WTC11 (cell line): ENCODE measurements at regions not wholly inside any gene's neighbourhood (a gene's known extent, or its start where the extent isn't known, plus 50 kb on each side); places are given as distances from the start of the nearest gene placed in this dataset.

Source experiments
- ATAC-seq: fragments of 200-7000 bp; cut with Tn5 transposase; 2 replicates; pipeline ENCODE4 v1.10.0; 2021; ENCODE audit warnings: mild to moderate bottlenecking, moderate library complexity
- CTCF ChIA-PET: fragments of 300-600 bp; sonication (Branson Sonifier 250); formaldehyde crosslinking; loops from one replicate; lab custom pipeline; 2021; ENCODE audit warnings: antibody characterized with exemption; lab: Charles Lee
- POLR2A ChIA-PET: fragments of 350-600 bp; sonication (Branson Sonifier 250); formaldehyde crosslinking; loops from one replicate; lab custom pipeline; 2021; ENCODE audit warnings: antibody characterized with exemption; lab: Charles Lee
- DNase-seq: peaks from one replicate; pipeline ENCODE4 v3.0.0; 2021; ENCODE audit warnings: low spot score
- H3K27ac Mint-ChIP-seq: 2 replicates; pipeline ENCODE4 v1.8.0; 2021; ENCODE audit warnings: mixed read lengths
- H3K27me3 Mint-ChIP-seq: 2 replicates; pipeline ENCODE4 v1.8.0; 2021; ENCODE audit warnings: low read depth, mild to moderate bottlenecking, moderate library complexity, mixed read lengths
- H3K36me3 Mint-ChIP-seq: 2 replicates; pipeline ENCODE4 v1.8.0; 2021; ENCODE audit warnings: mixed read lengths
- H3K4me1 Mint-ChIP-seq: 2 replicates; pipeline ENCODE4 v1.8.0; 2022; ENCODE audit warnings: mixed read lengths
- H3K4me3 Mint-ChIP-seq: 2 replicates; pipeline ENCODE4 v1.8.0; 2021; ENCODE audit warnings: mild to moderate bottlenecking, moderate library complexity, mixed read lengths
- H3K9me3 Mint-ChIP-seq: 2 replicates; pipeline ENCODE4 v1.8.0; 2021; ENCODE audit warnings: mixed read lengths
- ATF1 ChIP-seq: sonication (generic); formaldehyde crosslinking; IDR thresholded peaks from 2 replicates; pipeline ENCODE4 v1.8.1; 2023; ENCODE audit warnings: mild to moderate bottlenecking, moderate library complexity, missing genetic modification reagents
- CREB1 ChIP-seq: sonication (generic); formaldehyde crosslinking; IDR thresholded peaks from 2 replicates; pipeline ENCODE4 v1.8.0; 2023; ENCODE audit warnings: mild to moderate bottlenecking, missing genetic modification reagents
- CREM ChIP-seq: sonication (generic); formaldehyde crosslinking; IDR thresholded peaks from 2 replicates; pipeline ENCODE4 v1.8.1; 2022; ENCODE audit warnings: mild to moderate bottlenecking, missing genetic modification reagents, moderate library complexity
- GABPB1 ChIP-seq: sonication (generic); formaldehyde crosslinking; IDR thresholded peaks from 2 replicates; pipeline ENCODE4 v1.8.1; 2023; ENCODE audit warnings: mild to moderate bottlenecking, missing genetic modification reagents
- GRHL2 ChIP-seq: fragments of 250-450 bp; sonication (Bioruptor Pico); IDR thresholded peaks from 2 replicates; pipeline ENCODE4 v1.8.0; 2022; ENCODE audit warnings: mild to moderate bottlenecking, moderate library complexity; ENCODE audit not compliant: insufficient replicate concordance, severe bottlenecking
- HMGA2 ChIP-seq: fragments of 250-450 bp; sonication (Bioruptor Pico); IDR thresholded peaks from 2 replicates; pipeline ENCODE4 v1.4.0; 2021; ENCODE audit warnings: mild to moderate bottlenecking, moderate library complexity
- MAX ChIP-seq: sonication (generic); formaldehyde crosslinking; IDR thresholded peaks from 2 replicates; pipeline ENCODE4 v1.8.0; 2022; ENCODE audit warnings: mild to moderate bottlenecking, missing genetic modification reagents
- MLX ChIP-seq: sonication (generic); formaldehyde crosslinking; IDR thresholded peaks from 2 replicates; pipeline ENCODE4 v1.8.1; 2023; ENCODE audit warnings: mild to moderate bottlenecking, missing genetic modification reagents, moderate library complexity
- MYBL2 ChIP-seq: sonication (generic); formaldehyde crosslinking; IDR thresholded peaks from 2 replicates; pipeline ENCODE4 v1.8.1; 2023; ENCODE audit warnings: mild to moderate bottlenecking, moderate library complexity, missing genetic modification reagents
- NFATC4 ChIP-seq: fragments of 250-450 bp; sonication (Bioruptor Pico); IDR thresholded peaks from 2 replicates; pipeline ENCODE4 v1.9.0; 2021; ENCODE audit warnings: mild to moderate bottlenecking
- PRRX2 ChIP-seq: fragments of 250-450 bp; sonication (Bioruptor Pico); IDR thresholded peaks from 2 replicates; pipeline ENCODE4 v1.8.0; 2021; ENCODE audit warnings: mild to moderate bottlenecking
- SMAD3 ChIP-seq: sonication (generic); formaldehyde crosslinking; IDR thresholded peaks from 2 replicates; pipeline ENCODE4 v1.8.0; 2022; ENCODE audit warnings: missing genetic modification reagents, mild to moderate bottlenecking, borderline replicate concordance
- SOX15 ChIP-seq: fragments of 250-450 bp; sonication (Bioruptor Pico); IDR thresholded peaks from 2 replicates; pipeline ENCODE4 v1.9.0; 2021; ENCODE audit warnings: mild to moderate bottlenecking
- SP1 ChIP-seq: sonication (generic); formaldehyde crosslinking; conservative IDR thresholded peaks from 2 replicates; pipeline ENCODE4 v1.8.1; 2022; ENCODE audit warnings: missing genetic modification reagents
- TCF7 ChIP-seq: sonication (generic); formaldehyde crosslinking; IDR thresholded peaks from 2 replicates; pipeline ENCODE4 v1.8.0; 2022; ENCODE audit warnings: mild to moderate bottlenecking, low read depth, missing genetic modification reagents, moderate library complexity
- ZNF232 ChIP-seq: sonication (generic); formaldehyde crosslinking; IDR thresholded peaks from 2 replicates; pipeline ENCODE4 v1.8.0; 2022; ENCODE audit warnings: mild to moderate bottlenecking, missing genetic modification reagents
- ZNF317 ChIP-seq: sonication (generic); formaldehyde crosslinking; IDR thresholded peaks from 2 replicates; pipeline ENCODE4 v1.8.1; 2023; ENCODE audit warnings: low read depth, mild to moderate bottlenecking, moderate library complexity, missing genetic modification reagents, borderline replicate concordance
- ZNF423 ChIP-seq: fragments of 250-450 bp; sonication (Bioruptor Pico); IDR thresholded peaks from 2 replicates; pipeline ENCODE4 v2.1.2; 2022; ENCODE audit warnings: mild to moderate bottlenecking, moderate library complexity
- TF ChIP-seq, protein P1 (sequence below): fragments of 250-450 bp; sonication (Bioruptor Pico); IDR thresholded peaks from 2 replicates; pipeline ENCODE4 v1.9.0; 2021; ENCODE audit warnings: moderate library complexity, mild to moderate bottlenecking, inconsistent platforms, borderline replicate concordance
- TF ChIP-seq, protein P2 (sequence below): sonication (generic); formaldehyde crosslinking; IDR thresholded peaks from 2 replicates; pipeline ENCODE4 v1.8.1; 2022; ENCODE audit warnings: mild to moderate bottlenecking, moderate library complexity, missing genetic modification reagents
- TF ChIP-seq, protein P3 (sequence below): sonication (generic); formaldehyde crosslinking; IDR thresholded peaks from 2 replicates; pipeline ENCODE4 v1.8.1; 2023; ENCODE audit warnings: mild to moderate bottlenecking, missing genetic modification reagents, moderate library complexity
- TF ChIP-seq, protein P4 (sequence below): fragments of 250-450 bp; sonication (Bioruptor Pico); IDR thresholded peaks from 2 replicates; pipeline ENCODE4 v2.1.2; 2022; ENCODE audit warnings: mild to moderate bottlenecking, moderate library complexity
- TF ChIP-seq, protein P5 (sequence below): fragments of 200-600 bp; IDR thresholded peaks from 2 replicates; pipeline ENCODE4 v1.8.0; 2022; ENCODE audit warnings: antibody characterized with exemption
- TF ChIP-seq, protein P6 (sequence below): fragments of 250-450 bp; sonication (Bioruptor Pico); IDR thresholded peaks from 2 replicates; pipeline ENCODE4 v1.8.0; 2021; ENCODE audit warnings: mild to moderate bottlenecking

DNA sequence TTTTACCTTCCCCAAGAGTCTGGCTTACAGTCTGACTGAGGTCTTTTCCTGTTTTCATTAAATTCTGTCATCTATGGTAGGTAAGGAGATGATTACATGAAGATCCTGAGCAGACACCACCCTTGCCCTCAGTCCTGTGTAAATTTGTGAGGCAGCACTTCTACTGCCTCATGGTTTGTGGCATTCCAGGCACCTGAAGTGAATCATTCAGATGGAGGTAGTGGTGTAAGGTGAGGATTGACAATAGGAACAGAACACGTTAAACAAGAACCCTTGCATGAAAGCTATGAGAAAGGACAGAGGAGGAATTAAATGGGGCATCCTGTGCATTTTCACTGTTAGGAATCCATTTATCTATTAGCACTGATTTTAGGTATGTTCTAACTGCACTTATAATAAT is 618.6 kb downstream of the TLL1 start (continued):
- TF ChIP-seq, protein P1, sequence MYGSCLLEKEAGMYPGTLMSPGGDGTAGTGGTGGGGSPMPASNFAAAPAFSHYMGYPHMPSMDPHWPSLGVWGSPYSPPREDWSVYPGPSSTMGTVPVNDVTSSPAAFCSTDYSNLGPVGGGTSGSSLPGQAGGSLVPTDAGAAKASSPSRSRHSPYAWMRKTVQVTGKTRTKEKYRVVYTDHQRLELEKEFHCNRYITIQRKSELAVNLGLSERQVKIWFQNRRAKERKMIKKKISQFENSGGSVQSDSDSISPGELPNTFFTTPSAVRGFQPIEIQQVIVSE (CRISPR knock-in tag) = no peak
- TF ChIP-seq, protein P2, sequence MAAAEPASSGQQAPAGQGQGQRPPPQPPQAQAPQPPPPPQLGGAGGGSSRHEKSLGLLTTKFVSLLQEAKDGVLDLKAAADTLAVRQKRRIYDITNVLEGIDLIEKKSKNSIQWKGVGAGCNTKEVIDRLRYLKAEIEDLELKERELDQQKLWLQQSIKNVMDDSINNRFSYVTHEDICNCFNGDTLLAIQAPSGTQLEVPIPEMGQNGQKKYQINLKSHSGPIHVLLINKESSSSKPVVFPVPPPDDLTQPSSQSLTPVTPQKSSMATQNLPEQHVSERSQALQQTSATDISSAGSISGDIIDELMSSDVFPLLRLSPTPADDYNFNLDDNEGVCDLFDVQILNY (CRISPR knock-in tag) = no peak
- TF ChIP-seq ZNF317 (CRISPR knock-in tag) = no peak
- TF ChIP-seq MAX (CRISPR knock-in tag) = no peak
- no peak for TF ChIP-seq SMAD3 (CRISPR knock-in tag)
- no peak for TF ChIP-seq CREM (CRISPR knock-in tag)
- no peak for TF ChIP-seq ATF1 (CRISPR knock-in tag)

GRCh38 chr4:166493924-166494345 is 620.9 kb downstream of the TLL1 start:
- Mint-ChIP-seq H3K4me3 (no peak overlapping the region), H3K4me1 (peaks cover 15% of the 10 kb centered on the region), H3K27me3 (no peaks in the 10 kb centered on the region), H3K27ac (no peak overlapping the region), H3K9me3 (no peaks in the 10 kb centered on the region), H3K36me3 (no peaks in the 10 kb centered on the region)
- DNase-seq (no peak), ATAC-seq (no peak)
- CTCF ChIA-PET = no interaction called here
- no peak for TF ChIP-seq SP1 (CRISPR knock-in tag)
- TF ChIP-seq PRRX2 = no peak
- TF ChIP-seq, protein P3, sequence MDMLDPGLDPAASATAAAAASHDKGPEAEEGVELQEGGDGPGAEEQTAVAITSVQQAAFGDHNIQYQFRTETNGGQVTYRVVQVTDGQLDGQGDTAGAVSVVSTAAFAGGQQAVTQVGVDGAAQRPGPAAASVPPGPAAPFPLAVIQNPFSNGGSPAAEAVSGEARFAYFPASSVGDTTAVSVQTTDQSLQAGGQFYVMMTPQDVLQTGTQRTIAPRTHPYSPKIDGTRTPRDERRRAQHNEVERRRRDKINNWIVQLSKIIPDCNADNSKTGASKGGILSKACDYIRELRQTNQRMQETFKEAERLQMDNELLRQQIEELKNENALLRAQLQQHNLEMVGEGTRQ = no peak
- no peak for TF ChIP-seq CREB1 (CRISPR knock-in tag)
- no peak for TF ChIP-seq MAX (CRISPR knock-in tag)
- no peak for TF ChIP-seq HMGA2 (CRISPR knock-in tag)
- TF ChIP-seq TCF7 (CRISPR knock-in tag) = no peak
- TF ChIP-seq, protein P4, sequence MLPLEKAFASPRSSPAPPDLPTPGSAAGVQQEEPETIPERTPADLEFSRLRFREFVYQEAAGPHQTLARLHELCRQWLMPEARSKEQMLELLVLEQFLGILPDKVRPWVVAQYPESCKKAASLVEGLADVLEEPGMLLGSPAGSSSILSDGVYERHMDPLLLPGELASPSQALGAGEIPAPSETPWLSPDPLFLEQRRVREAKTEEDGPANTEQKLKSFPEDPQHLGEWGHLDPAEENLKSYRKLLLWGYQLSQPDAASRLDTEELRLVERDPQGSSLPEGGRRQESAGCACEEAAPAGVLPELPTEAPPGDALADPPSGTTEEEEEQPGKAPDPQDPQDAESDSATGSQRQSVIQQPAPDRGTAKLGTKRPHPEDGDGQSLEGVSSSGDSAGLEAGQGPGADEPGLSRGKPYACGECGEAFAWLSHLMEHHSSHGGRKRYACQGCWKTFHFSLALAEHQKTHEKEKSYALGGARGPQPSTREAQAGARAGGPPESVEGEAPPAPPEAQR = no peak
- TF ChIP-seq ZNF232 (CRISPR knock-in tag) = no peak
- POLR2A ChIA-PET = interaction anchor here (0.6 kb wide), 1 partner anchor 346 kb away, joined by 4 read pairs; no protein-coding TSS in a partner anchor

- DNase-seq (no peak), ATAC-seq (no peak)
- ChIA-PET POLR2A (no interaction called here), CTCF (interaction anchor here (1.7 kb wide), 1 partner anchor 95 kb away, joined by 9 read pairs; no protein-coding TSS in a partner anchor)
- Mint-ChIP-seq H3K27ac (no peak overlapping the region), H3K36me3 (no peaks in the 10 kb centered on the region), H3K9me3 (no peaks in the 10 kb centered on the region), H3K4me1 (peaks cover 23% of the 10 kb centered on the region), H3K27me3 (peaks cover 3% of the 10 kb centered on the region; the same call in 1 of the 2 replicates), H3K4me3 (no peak overlapping the region)
- no peak for TF ChIP-seq GRHL2
- no peak for TF ChIP-seq ZNF232 (CRISPR knock-in tag)
- no peak for TF ChIP-seq NFATC4 (CRISPR knock-in tag)
- no peak for TF ChIP-seq HMGA2 (CRISPR knock-in tag)
- no peak for TF ChIP-seq ZNF423
- no peak for TF ChIP-seq GABPB1 (CRISPR knock-in tag)
- TF ChIP-seq, protein P5, sequence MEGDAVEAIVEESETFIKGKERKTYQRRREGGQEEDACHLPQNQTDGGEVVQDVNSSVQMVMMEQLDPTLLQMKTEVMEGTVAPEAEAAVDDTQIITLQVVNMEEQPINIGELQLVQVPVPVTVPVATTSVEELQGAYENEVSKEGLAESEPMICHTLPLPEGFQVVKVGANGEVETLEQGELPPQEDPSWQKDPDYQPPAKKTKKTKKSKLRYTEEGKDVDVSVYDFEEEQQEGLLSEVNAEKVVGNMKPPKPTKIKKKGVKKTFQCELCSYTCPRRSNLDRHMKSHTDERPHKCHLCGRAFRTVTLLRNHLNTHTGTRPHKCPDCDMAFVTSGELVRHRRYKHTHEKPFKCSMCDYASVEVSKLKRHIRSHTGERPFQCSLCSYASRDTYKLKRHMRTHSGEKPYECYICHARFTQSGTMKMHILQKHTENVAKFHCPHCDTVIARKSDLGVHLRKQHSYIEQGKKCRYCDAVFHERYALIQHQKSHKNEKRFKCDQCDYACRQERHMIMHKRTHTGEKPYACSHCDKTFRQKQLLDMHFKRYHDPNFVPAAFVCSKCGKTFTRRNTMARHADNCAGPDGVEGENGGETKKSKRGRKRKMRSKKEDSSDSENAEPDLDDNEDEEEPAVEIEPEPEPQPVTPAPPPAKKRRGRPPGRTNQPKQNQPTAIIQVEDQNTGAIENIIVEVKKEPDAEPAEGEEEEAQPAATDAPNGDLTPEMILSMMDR = no peak
- no peak for TF ChIP-seq SMAD3 (CRISPR knock-in tag)
- TF ChIP-seq MLX = no peak
- TF ChIP-seq, protein P1 (CRISPR knock-in tag) = no peak
- TF ChIP-seq SOX15 = no peak
- TF ChIP-seq, protein P6, sequence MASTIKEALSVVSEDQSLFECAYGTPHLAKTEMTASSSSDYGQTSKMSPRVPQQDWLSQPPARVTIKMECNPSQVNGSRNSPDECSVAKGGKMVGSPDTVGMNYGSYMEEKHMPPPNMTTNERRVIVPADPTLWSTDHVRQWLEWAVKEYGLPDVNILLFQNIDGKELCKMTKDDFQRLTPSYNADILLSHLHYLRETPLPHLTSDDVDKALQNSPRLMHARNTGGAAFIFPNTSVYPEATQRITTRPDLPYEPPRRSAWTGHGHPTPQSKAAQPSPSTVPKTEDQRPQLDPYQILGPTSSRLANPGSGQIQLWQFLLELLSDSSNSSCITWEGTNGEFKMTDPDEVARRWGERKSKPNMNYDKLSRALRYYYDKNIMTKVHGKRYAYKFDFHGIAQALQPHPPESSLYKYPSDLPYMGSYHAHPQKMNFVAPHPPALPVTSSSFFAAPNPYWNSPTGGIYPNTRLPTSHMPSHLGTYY (CRISPR knock-in tag) = no peak
- no peak for TF ChIP-seq MYBL2 (CRISPR knock-in tag)
- TF ChIP-seq, protein P2 (CRISPR knock-in tag) = no peak
Measured at GRCh38 chr4:166498546-166498945, 625.5 kb downstream of the TLL1 start.
